Spleen (tissue), 11 donors: ENCODE measurements at regions not wholly inside any gene's neighbourhood (a gene's known extent, or its start where the extent isn't known, plus 50 kb on each side); places are given as distances from the start of the nearest gene placed in this dataset.

ENCODE experiments used
- DNase-seq: peaks from one replicate; pipeline ENCODE4 v3.0.0-alpha.2; 2020
- H3K27ac ChIP-seq, 8 donors: fragments of 200-600 bp; sonication (generic) in 7 of 8; 1 replicate in 4 of 8; 2 replicates in 4 of 8; pipeline versions ENCODE4 v1.5.0 to v1.8.0; 2016 to 2021; ENCODE audit warnings: inconsistent platforms in 4 of 8, mild to moderate bottlenecking in 4 of 8, moderate library complexity in 1 of 8
- H3K27me3 ChIP-seq, 7 donors: fragments of 200-600 bp; sonication (generic) in 6 of 7; replicated peaks in 1 of 7; 1 replicate in 4 of 7; 2 replicates in 3 of 7; pipeline versions ENCODE4 v1.5.0 to v1.8.0; 2016 to 2021; ENCODE audit warnings: inconsistent platforms in 3 of 7, mild to moderate bottlenecking in 1 of 7
- H3K36me3 ChIP-seq, 6 donors: fragments of 200-600 bp; sonication (generic) in 5 of 6; 1 replicate in 4 of 6; 2 replicates in 2 of 6; pipeline versions ENCODE4 v1.5.0 to v1.8.0; 2016 to 2021; ENCODE audit warnings: inconsistent platforms in 2 of 6
- H3K4me1 ChIP-seq, 6 donors: fragments of 200-600 bp; sonication (generic) in 5 of 6; 1 replicate in 3 of 6; 2 replicates in 3 of 6; pipeline versions ENCODE4 v1.5.0 to v1.8.0; 2016 to 2021; ENCODE audit warnings: inconsistent platforms in 3 of 6
- H3K4me3 ChIP-seq, 8 donors: fragments of 200-600 bp; sonication (generic) in 7 of 8; 1 replicate in 4 of 8; 2 replicates in 4 of 8; pipeline versions ENCODE4 v1.5.0 to v1.8.0; 2016 to 2021; ENCODE audit warnings: inconsistent platforms in 4 of 8, mild to moderate bottlenecking in 4 of 8, moderate library complexity in 2 of 8
- H3K9me3 ChIP-seq, 8 donors: fragments of 200-600 bp; sonication (generic) in 7 of 8; 1 replicate in 4 of 8; 2 replicates in 4 of 8; pipeline versions ENCODE4 v1.5.0 to v1.8.0; 2016 to 2021; ENCODE audit warnings: inconsistent platforms in 4 of 8
- POLR2A ChIP-seq, 3 donors: fragments of 450-650 bp; IDR thresholded peaks; one replicate each; pipeline ENCODE4 v1.5.1; 2017; ENCODE audit warnings: antibody characterized with exemption in 3 of 3, mild to moderate bottlenecking in 1 of 3
- POLR2AphosphoS5 ChIP-seq, 3 donors: sonication (generic); formaldehyde crosslinking; IDR thresholded peaks; one replicate each; pipeline ENCODE4 v1.5.1; 2017; ENCODE audit warnings: antibody characterized with exemption in 3 of 3
- WGBS, 5 donors: extraction: QIAGEN DNeasy Blood & Tissue Kit in 3 of 5; methylation state at CpG; one replicate each; pipeline versions ENCODE4 v1.1.5 to v1.1.7; 2013 to 2018; 5-methylcytosine and 5-hydroxymethylcytosine counted together
- intact Hi-C: fragments of 100-400 bp; cut with DNase I; formaldehyde crosslinking; loops from one replicate; pipeline ENCODE4 v1.15.0; 2023; ENCODE audit warnings: low total_unique reads
- TF ChIP-seq, protein P1 (sequence below), 11 experiments: fragments of 200-600 bp in 7 of 11; fragments of 450-650 bp in 4 of 11; sonication (generic) in 4 of 11; IDR thresholded peaks in 8 of 11; conservative IDR thresholded peaks in 3 of 11; 1 replicate in 7 of 11; 2 replicates in 4 of 11; pipeline versions ENCODE4 v1.4.0 to v1.8.0; 2016 to 2021; ENCODE audit warnings: antibody characterized with exemption in 11 of 11, inconsistent platforms in 4 of 11, mild to moderate bottlenecking in 1 of 11
- donor health status: healthy with polysubstance abuse.
- donor health status: DM: no; HTN: no; CAD: no; lungs with moderate emphysema.
- donor health status: DM: no; HTN: no; CAD: no.
- donor health status: Bipolar disorder and iron deficiency.
- donor health status: healthy.
- donor health status: DM: no; HTN: no; CAD: no.
- donor health status: DM: yes; HTN: yes; CAD: no.

DNA sequence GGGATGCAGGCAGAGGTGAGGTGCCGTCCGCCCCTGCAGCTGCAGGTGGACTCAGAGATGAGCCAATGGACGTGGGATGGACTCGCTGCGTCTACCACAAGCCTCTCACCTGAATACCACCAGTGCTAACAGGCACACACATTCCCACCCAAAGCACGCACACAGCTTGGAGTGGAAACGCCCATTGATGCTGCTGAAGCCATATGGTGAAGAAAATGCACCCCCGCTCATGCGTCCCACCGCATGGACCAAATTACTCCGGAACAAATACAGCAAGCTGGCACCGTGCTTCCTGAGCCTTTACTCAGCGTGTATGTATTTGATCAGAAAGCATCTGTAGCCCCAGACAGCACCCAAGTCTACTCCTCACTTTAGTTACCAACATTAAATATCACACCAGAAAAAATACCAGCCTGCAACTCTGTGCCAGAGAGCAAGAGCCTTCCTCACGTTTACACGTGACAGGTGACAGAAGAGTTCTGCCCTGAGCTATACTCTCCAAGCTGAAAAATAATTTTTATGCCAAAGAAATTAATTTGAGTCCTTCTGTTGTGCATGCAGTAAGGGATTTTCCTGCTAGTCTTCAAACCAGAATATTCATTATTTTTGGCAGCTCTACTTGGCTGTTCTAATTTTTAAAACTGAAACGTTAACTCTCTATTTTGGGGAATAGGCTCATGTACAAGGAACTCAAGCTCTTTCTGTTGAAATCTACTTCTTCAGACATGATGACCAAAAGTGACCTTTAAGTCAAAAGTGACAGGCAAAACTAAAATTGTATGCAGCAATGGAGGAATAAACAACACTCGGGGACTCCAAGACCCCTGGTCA, 58.2 kb upstream of the SYNDIG1 start:
- H3K4me3 ChIP-seq: no peak overlapping the region
- H3K4me1 ChIP-seq: no peaks in the 10 kb centered on the region
- intact Hi-C loops: no loop called here
- no peak for DNase-seq
- WGBS, 5 donors: 85 to 92% (median 87%) methylated on average over 17 of the region's 17 CpGs
- H3K9me3 ChIP-seq: peaks cover 3 to 36% (median 22%) of the 10 kb centered on the region in 8 donors
- H3K36me3 ChIP-seq: no peaks in the 10 kb centered on the region
- no peak overlapping the region for H3K27ac ChIP-seq
- TF ChIP-seq POLR2A (IDR thresholded peaks at IDR 0.05): no peak
- TF ChIP-seq, protein P1, sequence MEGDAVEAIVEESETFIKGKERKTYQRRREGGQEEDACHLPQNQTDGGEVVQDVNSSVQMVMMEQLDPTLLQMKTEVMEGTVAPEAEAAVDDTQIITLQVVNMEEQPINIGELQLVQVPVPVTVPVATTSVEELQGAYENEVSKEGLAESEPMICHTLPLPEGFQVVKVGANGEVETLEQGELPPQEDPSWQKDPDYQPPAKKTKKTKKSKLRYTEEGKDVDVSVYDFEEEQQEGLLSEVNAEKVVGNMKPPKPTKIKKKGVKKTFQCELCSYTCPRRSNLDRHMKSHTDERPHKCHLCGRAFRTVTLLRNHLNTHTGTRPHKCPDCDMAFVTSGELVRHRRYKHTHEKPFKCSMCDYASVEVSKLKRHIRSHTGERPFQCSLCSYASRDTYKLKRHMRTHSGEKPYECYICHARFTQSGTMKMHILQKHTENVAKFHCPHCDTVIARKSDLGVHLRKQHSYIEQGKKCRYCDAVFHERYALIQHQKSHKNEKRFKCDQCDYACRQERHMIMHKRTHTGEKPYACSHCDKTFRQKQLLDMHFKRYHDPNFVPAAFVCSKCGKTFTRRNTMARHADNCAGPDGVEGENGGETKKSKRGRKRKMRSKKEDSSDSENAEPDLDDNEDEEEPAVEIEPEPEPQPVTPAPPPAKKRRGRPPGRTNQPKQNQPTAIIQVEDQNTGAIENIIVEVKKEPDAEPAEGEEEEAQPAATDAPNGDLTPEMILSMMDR (IDR thresholded peaks at IDR 0.05 in 8 of 11, conservative IDR thresholded peaks at IDR 0.05 in 3 of 11): no peak
- no peak for TF ChIP-seq POLR2AphosphoS5 (IDR thresholded peaks at IDR 0.05)
- peaks cover 0 to 3% (median 0%) of the 10 kb centered on the region in 7 donors for H3K27me3 ChIP-seq

DNA sequence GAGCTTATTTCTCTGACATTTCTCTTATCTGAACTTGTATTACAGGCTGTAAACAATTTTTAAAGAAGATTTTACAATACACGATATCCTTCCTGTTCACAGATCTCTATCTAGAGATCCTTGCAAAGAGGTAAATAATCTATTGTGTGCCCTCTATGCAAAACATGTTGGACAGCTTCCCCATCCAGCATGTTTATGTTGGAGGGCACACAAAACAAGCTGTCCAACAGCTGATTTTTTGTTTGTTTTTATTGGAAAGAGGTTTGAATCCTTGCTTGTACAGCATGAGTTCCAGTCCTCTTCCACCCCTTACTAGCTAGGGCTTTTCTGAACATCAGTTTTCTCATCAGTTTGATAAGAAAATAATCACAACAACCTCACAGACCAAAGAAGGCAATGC, 62.3 kb upstream of the SYNDIG1 start:
- no peak for DNase-seq
- peaks cover 0 to 3% (median 0%) of the 10 kb centered on the region in 7 donors for H3K27me3 ChIP-seq
- no peaks in the 10 kb centered on the region for H3K36me3 ChIP-seq
- H3K27ac ChIP-seq: no peak overlapping the region
- TF ChIP-seq, protein P1 (IDR thresholded peaks at IDR 0.05 in 8 of 11, conservative IDR thresholded peaks at IDR 0.05 in 3 of 11): no peak
- TF ChIP-seq POLR2A (IDR thresholded peaks at IDR 0.05) (no peak), POLR2AphosphoS5 (IDR thresholded peaks at IDR 0.05) (no peak)
- intact Hi-C loops: no loop called here
- H3K9me3 ChIP-seq: no peaks in the 10 kb centered on the region
- WGBS, 5 donors: 56 to 82% (median 69%) methylated on average over 1 of the region's 1 CpG
- no peaks in the 10 kb centered on the region for H3K4me1 ChIP-seq
- H3K4me3 ChIP-seq: no peak overlapping the region

DNA sequence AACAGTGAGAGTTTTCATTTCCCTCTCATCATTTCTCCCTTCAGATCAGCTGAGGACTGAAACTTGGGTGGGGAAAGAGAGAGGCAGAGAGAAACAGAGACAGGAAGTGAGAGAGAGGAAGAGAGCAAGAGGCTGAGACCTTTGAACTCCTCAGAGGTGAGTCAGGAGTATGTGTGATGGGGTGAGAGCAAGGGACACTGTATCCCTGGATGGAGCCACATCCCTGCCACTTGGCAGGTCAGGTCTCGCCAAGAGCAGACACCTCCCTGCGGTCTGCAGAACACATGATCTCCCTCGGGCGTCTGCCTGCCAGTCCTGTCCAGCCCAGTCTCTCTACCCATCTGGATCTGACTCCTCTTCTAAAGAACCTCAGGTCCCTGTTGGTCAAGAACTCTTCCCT, 62.7 kb upstream of the SYNDIG1 start:
- DNase-seq: no peak
- Histone ChIP-seq H3K4me3 (no peak overlapping the region), H3K27me3 (peaks cover 0 to 3% (median 0%) of the 10 kb centered on the region in 7 donors), H3K4me1 (no peaks in the 10 kb centered on the region), H3K9me3 (no peaks in the 10 kb centered on the region), H3K36me3 (no peaks in the 10 kb centered on the region), H3K27ac (no peak overlapping the region)
- no peak for TF ChIP-seq POLR2AphosphoS5 (IDR thresholded peaks at IDR 0.05)
- TF ChIP-seq, protein P1 (IDR thresholded peaks at IDR 0.05 in 8 of 11, conservative IDR thresholded peaks at IDR 0.05 in 3 of 11): no peak
- TF ChIP-seq POLR2A (IDR thresholded peaks at IDR 0.05): no peak
- intact Hi-C loops: no loop called here
- WGBS, 5 donors: 72 to 96% (median 80%) methylated on average over 4 of the region's 4 CpGs

DNA sequence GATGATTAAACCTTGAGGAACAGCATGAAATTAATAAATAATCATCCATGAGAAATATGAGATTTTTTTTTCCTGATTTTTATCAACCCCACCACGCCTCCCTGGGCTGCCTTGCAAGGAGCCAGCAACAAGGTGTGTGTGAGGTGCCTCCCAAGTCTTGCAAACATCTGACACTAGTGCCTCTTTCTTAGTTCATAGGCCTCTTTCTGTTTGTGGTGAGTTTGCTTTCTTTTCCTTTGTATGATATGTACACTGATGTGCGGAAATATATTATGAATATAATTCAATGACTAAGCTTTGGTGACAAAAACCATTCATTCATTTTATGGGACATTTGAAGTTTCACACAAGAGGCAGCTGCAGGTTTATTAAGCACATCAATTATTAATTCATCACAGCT, 63.2 kb upstream of the SYNDIG1 start:
- H3K27me3 ChIP-seq: peaks cover 0 to 3% (median 0%) of the 10 kb centered on the region in 7 donors
- intact Hi-C loops: no loop called here
- H3K27ac ChIP-seq: no peak overlapping the region
- no peaks in the 10 kb centered on the region for H3K36me3 ChIP-seq
- no peak for DNase-seq
- no peak overlapping the region for H3K4me3 ChIP-seq
- H3K9me3 ChIP-seq: peaks cover 0 to under 1% (median 0%) of the 10 kb centered on the region in 8 donors
- TF ChIP-seq POLR2AphosphoS5 (IDR thresholded peaks at IDR 0.05) (no peak), POLR2A (IDR thresholded peaks at IDR 0.05) (no peak)
- TF ChIP-seq, protein P1 (IDR thresholded peaks at IDR 0.05 in 8 of 11, conservative IDR thresholded peaks at IDR 0.05 in 3 of 11): no peak
- 55 to 85% (median 74%) methylated on average over 2 of the region's 2 CpGs for WGBS, 5 donors
- no peaks in the 10 kb centered on the region for H3K4me1 ChIP-seq
